KG1 (cell line): ENCODE measurements at regions not wholly inside any gene's neighbourhood (a gene's known extent, or its start where the extent isn't known, plus 50 kb on each side); places are given as distances from the start of the nearest gene placed in this dataset.

Source experiments
- DNase-seq: peaks from one replicate; lab custom pipeline; 2025; lab: John Stamatoyannopoulos, UW

DNA sequence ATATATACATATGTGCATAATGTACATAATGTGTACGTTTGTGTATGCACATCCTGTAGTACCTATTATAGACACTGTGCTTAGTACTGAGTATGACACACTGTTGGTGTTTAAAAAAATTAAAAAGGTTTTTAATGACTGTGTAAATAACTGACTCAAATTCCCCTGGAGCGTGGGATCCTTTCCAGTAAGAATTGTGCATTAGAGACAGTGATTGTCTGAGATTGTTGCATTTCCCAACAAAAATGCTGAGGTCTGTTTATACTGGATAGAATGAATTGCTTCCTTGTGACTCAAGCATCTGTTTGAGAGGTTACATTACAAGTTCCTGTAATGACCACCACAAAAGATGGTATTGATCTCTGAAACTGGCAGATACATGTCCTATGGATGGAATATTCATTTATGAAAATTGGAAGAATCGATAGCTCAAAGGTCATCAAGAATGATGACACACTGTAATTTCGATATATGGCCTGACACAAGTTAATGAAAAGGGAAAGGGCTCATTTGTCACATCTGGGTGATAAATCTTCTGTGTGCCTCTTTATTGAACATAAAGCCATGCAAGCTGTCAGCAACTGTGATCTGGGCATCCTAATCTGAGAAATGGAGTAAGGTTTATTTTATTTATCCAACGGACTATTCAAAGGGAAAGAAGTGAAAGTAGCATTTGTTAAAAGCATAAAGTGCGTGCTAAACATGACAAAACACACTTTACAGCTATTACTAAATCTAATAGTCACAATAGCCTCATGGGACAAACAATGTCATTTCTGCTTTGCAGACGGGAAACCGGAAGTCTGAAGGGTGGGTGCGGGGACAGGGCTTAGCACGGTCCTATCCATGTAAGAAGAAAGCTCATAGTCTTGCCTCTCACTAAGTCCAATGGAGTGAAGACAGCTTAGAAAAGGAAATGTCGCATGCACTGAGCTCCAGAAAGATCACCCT is 228.8 kb downstream of the CDH11 start:
- no peak for DNase-seq

DNA sequence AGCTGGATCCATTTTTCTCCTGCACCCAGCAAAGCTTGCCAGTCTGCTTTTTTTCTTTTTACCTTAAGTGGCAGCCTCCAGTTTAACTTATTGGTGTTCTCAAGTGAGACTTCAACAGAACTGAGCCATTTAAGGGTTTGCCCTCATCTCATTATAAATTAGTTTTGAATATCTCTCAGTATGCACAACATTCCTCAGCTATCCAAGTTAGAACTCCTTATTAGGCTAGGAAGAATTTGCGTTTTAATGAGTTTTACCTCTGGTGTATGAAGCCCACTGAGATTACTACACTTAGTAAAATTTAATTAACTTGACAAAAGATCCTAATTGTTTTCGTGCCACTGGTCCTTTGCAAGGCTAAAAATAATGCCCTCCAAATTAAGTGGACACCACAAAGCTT is 232.4 kb downstream of the CDH11 start:
- DNase-seq: no peak

DNA sequence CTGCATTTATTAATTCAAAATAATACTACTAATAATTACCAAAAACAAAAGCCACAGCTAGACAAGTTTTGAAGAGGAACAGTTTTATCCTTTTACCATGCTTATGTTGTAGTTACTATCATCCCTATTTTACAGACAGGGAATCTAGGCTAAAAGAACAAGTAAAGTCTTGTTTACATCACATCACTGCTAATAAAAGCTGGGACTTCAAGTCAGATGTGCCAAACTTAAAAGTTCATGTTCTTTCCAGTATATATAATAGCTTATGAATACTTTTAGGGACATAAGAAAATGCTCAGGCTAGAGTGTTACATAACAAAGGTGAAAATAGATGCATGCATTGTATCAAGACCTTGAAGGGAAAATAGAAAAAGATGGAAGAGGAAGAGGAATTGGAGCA is 234.2 kb downstream of the CDH11 start:
- no peak for DNase-seq

DNA sequence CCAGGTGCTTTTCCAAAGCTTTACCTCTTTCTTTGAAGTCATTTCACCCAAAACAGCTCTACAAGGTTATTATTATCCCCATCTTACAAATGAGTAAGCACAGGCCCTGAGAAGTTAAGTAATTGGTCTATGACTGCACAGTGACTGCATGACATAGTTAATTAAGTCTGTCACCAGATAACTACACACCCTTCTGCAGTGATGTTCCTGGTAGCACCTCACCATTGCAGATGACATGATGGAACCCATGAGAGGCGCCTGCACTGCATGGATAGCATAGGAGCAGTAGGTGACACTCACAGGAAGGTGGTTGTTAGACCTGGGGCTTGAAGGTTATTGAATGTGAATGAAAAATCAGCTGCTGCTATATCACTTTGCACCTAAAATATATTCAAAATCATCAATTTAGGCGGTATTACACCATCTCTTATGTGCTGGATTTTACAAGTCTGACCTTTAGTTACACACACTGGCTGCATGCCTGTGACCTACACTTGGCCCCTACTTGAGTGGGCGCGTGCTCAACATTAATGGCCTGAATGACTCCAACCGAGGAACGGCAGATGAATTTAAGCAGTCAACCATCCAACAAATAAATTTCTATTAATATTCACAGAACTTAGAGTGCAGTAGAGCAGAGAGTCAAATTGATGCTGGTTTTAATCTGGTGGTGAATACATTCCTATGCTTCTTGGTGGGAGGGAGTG is 239.6 kb downstream of the CDH11 start:
- no peak for DNase-seq

DNA sequence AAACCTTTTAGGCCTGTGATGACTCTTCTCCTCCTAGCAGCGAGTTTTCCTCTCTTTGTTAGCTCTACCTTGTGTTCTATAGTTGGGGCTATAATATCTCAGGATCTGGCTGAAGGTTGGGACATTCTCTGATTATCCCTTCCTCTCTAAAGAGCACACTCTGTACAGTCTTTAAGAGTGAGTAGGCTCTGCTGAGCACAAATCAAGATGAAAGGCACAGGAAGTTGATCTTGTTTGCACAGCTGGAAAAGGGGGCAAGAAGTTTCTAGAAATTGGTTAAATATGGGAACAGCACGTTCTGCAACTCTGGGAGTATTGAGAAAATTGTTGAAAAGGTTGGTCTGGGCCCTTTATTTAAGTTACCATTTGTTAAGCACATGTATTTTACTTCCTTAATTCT is 240.9 kb downstream of the CDH11 start:
- no peak for DNase-seq

DNA sequence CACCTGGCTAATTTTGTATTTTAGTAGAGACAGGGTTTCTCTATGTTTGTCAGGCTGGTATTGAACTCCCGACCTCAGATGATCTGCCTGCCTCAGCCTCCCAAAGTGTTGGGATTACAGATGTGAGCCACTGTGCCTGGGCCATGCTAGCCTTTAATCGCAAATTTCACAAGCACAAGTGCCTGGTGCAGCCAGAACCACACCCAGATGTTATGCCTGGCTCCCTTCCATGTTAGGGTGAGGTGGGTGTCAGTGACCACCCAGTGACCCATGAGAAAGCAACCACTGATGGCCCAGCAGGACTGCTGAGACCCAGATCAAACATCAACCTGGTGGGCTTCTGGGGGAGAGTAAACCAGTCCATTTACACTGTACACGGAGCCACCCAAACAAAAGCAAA is 241.9 kb downstream of the CDH11 start:
- no peak for DNase-seq

DNA sequence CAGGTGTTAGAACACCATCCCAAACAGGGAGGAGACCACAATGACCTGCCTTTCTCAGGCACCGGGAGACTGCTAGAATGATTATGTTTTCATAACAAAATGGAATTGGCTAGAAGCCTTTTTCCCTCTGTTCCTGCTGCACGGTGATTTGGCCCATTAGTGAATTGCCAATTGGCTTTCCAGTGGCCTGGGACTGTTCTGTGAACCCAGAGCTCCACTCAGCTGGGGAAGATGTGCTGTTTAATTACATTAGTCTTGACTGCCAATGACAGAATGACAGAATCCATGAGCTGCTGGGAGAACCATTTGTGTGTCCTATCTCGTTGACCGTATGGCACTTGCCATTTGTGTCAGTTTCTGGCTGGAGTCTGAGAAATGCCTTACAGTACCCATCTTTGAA is 242.9 kb downstream of the CDH11 start:
- no peak for DNase-seq

DNA sequence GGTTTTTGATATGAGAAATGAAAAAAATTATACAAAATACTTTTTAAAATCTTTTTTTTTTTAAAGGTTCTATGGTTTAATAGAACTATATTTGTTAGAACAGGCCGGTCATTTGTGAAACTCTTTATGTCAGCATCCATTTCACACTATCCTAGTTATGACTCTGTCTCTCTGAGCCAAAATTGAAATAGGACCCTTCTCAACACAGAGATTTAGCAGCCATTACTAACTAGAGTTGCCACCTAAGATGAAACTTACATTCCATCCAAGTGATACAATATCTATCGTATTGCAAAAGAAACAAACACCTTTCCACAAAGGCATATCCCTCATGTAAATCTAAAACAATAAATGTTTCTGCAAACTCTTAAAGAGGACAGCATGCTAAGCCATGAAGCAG is 249.8 kb downstream of the CDH11 start:
- DNase-seq: no peak

DNA sequence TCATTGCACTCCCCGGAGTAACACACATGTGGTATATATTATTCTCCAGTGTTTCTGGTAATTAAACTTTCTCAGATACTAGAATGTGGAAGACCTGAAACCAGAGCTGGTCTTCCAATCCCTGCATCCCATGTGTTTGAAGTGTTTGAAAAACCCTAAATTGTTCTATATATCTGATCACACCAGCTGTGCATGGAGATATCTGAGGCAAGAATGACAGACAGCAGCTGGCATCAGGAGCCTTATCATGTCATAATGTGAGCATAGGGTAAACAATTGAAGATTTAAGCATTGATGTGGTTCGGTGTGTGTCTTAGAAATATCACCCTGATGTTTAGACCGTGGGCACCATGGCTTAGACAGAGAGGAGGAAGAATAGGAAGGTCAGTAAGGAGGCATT is 251.0 kb downstream of the CDH11 start:
- no peak for DNase-seq

DNA sequence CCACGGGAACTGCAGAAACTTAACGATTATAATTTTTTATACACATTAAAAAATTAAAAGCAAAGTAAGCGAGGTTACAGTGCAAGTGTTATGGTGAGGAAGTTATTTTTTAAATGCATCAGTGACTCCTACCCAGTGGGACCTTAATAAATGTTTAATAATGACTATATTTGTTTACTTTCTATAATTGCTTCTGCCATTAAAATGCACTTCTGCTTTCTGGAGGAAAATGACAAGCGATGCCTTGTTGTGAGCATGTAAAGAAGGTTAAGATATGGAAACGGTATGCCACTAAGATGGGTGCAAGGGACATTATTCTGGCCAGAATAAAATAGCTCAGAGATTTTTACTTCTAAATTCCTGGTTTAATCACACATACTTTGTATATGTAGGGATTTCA is 252.1 kb downstream of the CDH11 start:
- no peak for DNase-seq

DNA sequence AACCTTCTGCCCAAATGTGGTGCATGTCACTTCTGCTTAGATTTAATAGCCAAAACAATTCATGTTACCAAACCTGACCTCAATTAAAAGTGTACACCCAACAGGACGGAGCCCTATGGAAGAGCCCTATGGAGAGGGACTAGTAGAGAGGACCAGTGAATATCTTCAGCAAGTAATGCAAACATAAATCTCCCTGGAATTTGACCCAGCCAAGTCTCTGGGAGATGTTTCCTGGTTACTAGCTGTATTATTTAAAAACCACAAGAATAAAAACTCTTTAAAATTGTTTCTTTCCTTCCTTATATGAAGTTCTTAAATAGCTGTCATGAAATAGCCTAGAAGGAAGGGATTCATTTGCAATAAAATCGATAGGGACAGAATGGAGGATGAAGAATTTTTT is 255.8 kb downstream of the CDH11 start:
- no peak for DNase-seq

DNA sequence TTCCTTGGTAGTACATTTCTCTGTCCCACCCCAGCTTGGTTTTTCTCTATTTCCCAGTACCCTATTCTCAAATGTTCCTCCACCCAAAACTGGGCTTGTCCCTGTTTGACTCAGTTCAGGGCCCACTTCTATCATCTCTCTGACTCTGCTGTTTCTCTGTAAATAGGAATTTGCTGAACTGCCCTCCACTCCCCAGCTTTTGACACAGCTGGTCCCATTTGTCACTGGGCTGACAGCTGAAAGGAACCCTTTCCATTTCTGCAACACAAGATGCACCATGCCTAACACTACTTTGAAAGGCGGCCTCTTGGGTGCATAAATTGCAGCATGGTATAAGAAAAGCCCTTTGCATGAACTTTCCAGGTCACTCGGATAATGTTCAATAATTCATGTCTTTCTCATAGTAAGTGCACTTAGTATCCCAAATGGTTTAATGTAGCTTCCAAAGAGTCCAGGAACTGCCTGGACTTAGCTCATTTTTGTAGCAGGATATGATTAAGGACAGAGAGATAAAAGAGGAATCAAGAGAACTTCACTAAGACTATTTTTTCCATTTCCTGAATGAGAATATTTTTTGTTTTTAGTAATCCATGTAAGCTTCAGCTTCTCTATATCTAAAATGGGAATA is 256.7 kb downstream of the CDH11 start:
- no peak for DNase-seq

DNA sequence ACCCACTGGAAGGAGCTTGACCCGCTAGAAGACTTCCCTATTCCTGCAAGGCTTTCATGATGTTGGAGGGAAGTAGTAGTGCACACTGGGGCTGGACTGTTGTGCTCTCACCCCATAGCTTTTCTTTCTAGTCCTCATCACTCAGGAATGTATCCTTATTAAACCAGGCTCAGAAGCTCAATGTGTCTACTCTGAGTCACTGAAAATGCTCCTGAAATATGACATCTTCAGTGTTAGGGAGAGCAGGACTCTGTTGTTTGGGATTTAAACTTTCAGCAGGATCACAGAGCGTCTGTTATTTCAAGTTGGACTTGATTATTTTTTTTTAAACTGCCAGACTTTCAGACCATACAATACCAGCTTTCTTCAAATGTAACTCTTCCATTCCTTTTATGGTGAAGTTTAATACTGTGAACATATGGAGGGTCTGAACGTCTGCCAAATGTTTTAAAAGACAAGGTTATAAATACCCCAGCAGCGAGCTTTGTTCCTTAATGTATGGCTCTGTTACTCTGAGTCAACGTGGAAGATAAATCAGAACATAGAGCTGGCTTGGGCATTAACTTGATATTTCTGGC is 257.5 kb downstream of the CDH11 start:
- DNase-seq: no peak

DNA sequence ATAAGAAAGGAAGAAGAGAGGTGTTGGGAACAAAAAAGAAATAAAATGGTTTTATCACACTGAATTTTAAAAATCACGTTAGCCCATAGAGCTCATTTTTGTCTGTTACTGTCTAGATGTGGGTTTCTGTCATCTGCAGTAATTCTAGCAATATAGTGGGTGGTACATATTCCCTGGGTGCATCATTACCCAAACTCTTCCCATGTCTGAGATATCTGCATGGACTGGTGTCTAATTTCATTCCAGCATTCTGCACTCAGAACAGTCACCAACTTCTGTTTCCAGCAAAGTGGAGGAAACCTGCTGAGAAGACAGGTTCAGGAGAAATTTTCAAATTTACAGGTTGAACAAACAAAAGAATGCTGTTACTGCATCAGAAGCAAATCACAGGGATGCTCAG is 263.8 kb downstream of the CDH11 start:
- no peak for DNase-seq

DNA sequence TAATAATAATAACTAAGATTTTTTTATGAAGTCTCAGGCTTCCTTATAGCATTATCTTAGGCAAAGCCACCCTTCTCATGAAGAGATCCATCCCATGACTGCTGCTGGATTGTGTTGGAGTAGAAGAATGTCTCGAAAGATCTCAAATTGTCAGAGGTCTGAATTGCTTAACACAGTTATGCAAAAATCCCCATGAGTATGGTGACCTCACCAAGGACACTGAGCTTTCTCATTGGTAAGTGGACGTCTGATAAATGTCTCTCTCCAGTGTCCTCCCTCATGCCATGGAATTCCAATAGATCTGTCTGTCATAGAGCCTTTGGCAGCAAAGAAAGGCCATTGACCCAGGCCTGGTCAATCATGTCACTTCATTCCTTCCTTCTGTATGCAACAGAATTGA is 264.5 kb downstream of the CDH11 start:
- no peak for DNase-seq

DNA sequence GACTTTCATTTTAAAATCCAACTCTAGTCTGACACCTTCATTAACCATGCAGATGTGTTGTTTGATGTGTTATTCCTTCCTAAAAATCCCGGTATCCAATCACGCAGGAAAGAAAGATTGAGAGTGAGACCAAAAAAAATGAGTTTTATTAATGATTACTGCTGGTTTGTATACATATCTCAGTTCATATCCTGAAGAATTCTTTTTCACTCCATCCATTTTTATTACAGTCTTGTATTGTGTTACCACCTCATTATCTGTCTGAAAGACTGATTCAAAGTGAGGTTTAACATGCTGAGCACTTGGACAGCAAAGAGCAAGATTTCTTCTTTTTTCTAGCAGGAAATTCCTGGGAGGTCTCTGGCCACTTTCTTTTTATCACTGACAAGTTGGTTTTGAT is 268.3 kb downstream of the CDH11 start:
- DNase-seq: no peak

DNA sequence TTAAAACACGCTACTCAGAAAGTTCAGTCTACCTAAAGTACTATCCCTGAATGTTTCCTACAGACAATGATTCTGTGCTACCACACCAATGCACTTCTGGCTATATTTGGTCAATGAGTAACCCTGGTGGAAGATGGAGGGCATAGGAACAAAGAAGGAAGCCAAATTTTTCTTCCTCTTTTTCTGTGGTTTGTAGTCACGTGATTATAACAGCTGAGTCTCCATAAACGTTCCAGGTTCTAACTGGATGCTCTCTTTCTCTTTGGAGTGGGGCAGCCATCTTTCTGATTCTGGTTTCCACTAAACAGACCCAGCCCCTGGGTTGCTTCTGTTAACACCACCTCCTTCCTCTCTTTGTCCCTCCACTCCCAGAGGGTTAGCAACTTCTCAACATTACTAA is 274.9 kb downstream of the CDH11 start:
- DNase-seq: no peak

DNA sequence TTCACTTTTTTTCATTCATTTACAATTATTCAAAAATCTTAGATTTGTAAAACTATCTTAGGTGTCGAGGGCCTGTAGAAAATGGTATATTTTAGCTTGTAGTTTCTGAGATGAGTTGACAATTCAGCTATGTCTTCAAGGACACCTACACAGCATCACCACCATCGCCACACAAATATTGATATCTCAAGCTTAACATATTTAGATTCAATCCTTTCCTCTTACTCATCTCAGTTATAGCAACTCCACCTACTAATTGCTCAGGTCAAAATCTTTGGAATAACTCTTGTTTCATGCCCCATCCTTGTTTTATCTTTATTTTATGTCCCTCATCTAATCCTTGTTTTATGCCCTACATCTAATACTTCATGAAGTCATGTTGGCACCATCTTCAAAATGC is 276.8 kb downstream of the CDH11 start:
- DNase-seq: no peak

DNA sequence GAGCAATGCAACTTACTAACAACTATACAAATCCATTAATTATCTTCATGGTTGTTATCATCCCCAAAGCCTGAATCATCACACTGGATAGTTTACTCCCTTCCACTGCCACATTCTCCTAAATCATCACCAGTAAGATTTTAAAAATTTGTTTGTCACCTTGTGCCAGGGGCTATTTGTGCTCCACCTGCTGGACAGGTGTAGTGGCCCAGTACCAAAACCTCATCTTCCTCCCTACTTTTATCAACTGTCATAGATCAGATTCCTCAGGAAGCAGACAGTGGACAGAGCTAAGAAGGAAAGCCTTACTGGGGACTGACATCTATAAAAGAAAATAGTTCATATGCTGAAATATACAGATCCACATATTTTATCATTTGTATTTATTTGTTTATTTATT is 280.4 kb downstream of the CDH11 start:
- no peak for DNase-seq

DNA sequence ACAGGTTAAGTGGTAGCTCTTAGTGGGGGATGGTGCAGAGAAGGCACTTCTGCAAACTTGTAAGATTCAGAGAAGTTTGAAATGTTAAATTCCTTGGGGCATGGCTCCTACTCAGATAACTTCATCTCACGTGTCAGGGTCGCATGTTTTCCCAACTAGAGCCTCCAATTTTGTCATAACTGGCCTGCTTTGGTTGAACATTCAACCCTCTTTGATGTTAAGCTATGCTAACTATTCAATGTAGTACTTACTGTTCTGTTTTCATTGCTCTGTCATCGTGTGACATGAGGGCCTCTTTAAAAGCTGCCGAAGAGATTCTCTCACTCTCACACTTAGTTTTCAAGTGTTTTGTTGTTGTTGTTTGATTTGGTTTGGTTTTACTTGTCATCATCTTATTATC is 280.8 kb downstream of the CDH11 start:
- no peak for DNase-seq

DNA sequence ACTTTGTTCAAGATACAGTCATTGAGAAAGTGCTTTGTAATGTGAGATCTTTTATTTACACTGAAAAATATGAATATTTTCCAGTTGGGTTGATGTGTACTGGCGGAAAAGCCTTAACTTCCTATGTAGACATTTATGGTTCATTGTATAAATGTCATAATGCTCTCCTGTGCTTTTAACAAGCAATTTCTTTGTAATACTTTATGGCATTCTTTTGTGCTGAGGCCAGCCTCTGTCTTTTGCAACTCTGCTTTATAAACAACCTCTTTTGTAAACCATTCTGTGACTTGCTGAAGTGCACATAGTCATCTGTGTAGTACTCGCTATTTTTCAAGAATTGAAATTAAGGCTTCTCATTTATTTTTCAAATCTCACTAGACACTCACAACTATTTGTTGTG is 291.2 kb downstream of the CDH11 start:
- DNase-seq: no peak

DNA sequence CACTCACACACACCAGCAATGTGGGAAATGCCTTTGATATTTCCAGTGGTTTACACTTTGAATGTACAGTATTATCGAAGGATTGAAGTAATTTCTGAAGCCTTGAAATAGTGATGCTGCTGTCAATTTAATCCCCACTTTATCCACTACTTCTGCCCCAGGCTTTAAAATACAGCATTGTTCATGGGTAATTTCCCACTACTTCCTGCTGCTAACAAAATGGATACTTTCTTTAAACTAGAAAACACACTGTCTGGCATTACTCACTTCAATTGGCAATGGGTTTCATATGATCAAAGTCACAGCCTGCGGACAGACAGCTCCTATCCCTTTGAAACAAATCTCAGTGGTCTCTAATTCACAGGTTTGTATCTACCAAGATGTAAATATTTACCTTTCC is 292.2 kb downstream of the CDH11 start:
- no peak for DNase-seq

DNA sequence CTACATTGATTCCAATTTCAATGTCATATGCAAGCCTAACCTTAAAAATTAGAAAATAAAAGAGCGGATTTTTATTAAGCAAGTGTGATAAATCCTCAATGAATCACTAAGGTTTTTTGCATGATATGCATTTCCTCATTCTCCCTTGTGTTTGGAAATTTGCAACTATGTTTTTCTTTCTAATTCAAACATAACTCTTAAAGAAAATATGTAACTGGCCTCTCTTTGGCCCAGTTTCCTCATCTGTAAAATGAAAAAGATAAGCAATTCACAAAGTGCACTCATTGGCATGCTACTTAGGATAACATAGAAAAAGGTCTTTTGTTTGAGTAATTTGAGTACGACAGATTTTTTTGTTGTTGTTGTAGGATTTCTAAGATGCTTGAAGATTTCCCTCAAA is 295.5 kb downstream of the CDH11 start:
- no peak for DNase-seq
